ENCODE measurements at regions not wholly inside any gene's neighbourhood (a gene's known extent, or its start where the extent isn't known, plus 50 kb on each side); places are given as distances from the start of the nearest gene placed in this dataset.

DNA sequence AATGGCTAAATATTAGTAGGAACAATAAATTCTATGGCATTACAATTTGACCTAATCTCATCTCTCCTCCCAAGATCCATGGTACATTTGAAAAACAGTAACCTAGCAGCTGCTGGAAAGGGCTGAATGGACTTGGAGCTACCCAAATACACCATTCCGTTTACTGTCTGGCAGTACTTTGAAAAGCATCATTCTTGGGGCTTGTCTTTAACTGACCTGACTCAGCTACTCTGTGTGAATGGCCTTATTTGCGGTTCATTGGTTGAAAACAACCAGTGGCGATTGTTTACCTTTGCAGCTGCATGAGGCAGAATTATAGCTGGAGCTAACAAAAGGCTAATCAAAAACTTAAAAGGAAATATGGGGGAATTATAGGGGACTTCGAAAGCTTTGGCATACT lies 311.2 kb upstream of the MCTP2 start:
- TF ChIP-seq, protein P1, sequence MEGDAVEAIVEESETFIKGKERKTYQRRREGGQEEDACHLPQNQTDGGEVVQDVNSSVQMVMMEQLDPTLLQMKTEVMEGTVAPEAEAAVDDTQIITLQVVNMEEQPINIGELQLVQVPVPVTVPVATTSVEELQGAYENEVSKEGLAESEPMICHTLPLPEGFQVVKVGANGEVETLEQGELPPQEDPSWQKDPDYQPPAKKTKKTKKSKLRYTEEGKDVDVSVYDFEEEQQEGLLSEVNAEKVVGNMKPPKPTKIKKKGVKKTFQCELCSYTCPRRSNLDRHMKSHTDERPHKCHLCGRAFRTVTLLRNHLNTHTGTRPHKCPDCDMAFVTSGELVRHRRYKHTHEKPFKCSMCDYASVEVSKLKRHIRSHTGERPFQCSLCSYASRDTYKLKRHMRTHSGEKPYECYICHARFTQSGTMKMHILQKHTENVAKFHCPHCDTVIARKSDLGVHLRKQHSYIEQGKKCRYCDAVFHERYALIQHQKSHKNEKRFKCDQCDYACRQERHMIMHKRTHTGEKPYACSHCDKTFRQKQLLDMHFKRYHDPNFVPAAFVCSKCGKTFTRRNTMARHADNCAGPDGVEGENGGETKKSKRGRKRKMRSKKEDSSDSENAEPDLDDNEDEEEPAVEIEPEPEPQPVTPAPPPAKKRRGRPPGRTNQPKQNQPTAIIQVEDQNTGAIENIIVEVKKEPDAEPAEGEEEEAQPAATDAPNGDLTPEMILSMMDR (IDR thresholded peaks at IDR 0.05 in 8 of 11, conservative IDR thresholded peaks at IDR 0.05 in 3 of 11): no peak
- TF ChIP-seq POLR2A (IDR thresholded peaks at IDR 0.05) (no peak), POLR2AphosphoS5 (IDR thresholded peaks at IDR 0.05) (no peak)

Measured in spleen (tissue), 7 donors.